ENCODE measurements at regions not wholly inside any gene's neighbourhood (a gene's known extent, or its start where the extent isn't known, plus 50 kb on each side); places are given as distances from the start of the nearest gene placed in this dataset.

GRCh38 chr15:37550360-37551024, 383.9 kb upstream of the TMCO5A start:
- DNase-seq (ENCODE audit: low spot score), result no peak
- no peak for TF ChIP-seq CTCF (IDR thresholded peaks at IDR 0.05; ENCODE audit: extremely low read depth, missing control alignments)

GRCh38 chr15:37572401-37572800, 362.0 kb upstream of the TMCO5A start:
- TF ChIP-seq CTCF (IDR thresholded peaks at IDR 0.05; ENCODE audit: extremely low read depth, missing control alignments), result no peak
- DNase-seq (ENCODE audit: low spot score), result no peak

GRCh38 chr15:37574985-37575384, 359.5 kb upstream of the TMCO5A start:
- TF ChIP-seq CTCF (IDR thresholded peaks at IDR 0.05; ENCODE audit: extremely low read depth, missing control alignments), result no peak

DNA sequence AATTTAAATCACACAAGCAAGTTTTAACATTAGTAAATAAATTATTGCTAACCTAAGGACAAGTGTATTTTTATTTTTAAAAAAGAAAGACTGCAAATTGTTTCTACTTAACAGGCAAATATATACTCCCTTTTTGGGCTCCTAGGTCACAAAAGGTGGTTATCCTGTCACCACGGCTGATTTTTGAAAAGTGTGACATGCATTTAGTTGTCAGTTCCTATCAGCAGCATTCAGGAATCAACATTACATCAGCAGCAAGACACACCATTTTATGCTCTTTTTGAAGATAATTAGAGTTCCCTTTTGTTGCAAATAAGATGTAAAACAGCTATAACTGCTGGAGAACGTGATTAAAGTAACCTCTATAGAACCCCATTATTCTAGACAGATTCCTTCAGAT, 357.5 kb upstream of the TMCO5A start:
- no peak for TF ChIP-seq CTCF (IDR thresholded peaks at IDR 0.05; ENCODE audit: extremely low read depth, missing control alignments)
- no peak for DNase-seq (ENCODE audit: low spot score)

More at GRCh38 chr15:37574985-37575384, 359.5 kb upstream of the TMCO5A start:
- no peak for DNase-seq (ENCODE audit: low spot score)

DNA sequence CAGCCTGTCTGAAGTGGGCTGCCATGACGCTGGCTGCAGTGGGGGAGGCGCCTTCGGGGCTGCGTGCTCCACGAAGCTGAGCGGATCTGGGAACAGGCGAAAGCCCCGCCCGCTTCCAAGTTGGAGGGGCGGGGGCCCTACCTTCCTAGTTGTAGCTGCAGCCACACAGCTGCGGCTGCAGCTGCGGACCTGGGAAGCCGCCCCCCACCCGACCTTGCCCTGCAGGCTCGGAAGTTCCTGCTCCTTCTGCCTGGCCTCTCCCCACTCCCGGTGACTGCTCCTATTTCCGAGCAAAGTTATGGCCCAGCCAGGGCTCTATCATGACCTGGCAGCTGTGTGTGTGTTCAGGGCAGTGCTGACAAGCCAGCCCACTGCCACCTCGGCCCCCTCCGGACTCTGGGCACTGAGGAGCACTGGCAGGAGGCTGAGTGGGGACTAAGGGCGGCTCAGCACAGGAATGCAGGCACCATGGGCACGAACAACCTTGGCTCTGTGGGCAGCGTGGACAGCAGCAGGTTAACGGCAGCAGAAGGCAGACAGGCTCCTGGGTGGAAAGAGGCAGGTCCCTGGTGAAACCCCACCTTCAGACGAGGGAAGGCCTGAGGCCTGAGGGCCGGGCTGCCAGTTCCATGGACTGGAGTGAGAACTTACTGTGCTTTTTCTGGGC, 352.4 kb upstream of the TMCO5A start:
- DNase-seq (ENCODE audit: low spot score), result no peak
- TF ChIP-seq CTCF (IDR thresholded peaks at IDR 0.05; ENCODE audit: extremely low read depth, missing control alignments), result no peak

DNA sequence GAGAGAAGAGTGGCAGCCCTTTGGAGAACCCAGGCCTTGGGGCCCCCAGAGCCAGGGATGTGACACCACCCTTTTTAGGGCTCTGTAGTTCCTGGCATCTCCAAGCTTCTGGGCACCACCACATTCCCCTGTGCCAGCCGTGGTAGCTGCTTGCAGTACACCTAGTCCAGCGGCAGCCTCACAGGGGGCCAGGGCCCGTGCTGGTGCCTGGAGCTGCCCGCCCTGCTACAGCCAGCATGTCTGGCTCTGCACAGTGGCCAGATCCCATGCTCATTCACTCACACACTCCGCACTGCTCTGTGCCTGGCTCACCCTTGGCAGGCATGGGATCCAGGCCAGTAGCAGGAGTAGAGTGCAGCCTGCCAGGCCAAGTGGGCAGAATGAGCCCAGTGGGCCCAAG, 351.6 kb upstream of the TMCO5A start:
- TF ChIP-seq CTCF (IDR thresholded peaks at IDR 0.05; ENCODE audit: extremely low read depth, missing control alignments), result no peak
- DNase-seq (ENCODE audit: low spot score), result no peak

DNA sequence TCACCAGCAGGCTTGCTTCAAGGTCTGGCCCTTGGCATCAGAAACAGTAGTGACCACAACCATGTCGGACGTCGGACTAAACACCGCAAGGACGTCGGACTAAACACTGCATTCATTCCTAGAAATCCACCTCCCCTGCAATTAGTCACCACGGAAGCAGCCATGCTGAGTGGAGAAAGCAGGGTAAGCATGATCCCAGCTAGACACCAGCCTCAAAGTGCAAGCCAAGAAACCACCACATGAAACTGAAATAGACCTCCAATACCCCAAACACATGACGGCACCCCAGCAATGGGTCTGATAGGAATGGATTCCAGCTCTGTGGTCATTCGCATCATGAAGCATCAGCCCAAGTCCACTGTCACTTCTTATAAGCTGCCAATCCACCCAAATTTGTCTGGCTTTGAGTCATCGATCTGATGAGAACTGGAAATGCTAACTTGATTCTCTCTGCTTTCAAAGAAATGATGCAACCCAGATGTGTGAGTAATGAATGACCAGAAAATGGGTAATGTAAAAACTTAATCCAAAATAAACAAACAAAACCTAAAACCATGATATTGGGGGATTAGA, 348.3 kb upstream of the TMCO5A start:
- DNase-seq (ENCODE audit: low spot score), result no peak
- TF ChIP-seq CTCF (IDR thresholded peaks at IDR 0.05; ENCODE audit: extremely low read depth, missing control alignments), result no peak
